ENCODE measurements at regions not wholly inside any gene's neighbourhood (a gene's known extent, or its start where the extent isn't known, plus 50 kb on each side); places are given as distances from the start of the nearest gene placed in this dataset.

DNA sequence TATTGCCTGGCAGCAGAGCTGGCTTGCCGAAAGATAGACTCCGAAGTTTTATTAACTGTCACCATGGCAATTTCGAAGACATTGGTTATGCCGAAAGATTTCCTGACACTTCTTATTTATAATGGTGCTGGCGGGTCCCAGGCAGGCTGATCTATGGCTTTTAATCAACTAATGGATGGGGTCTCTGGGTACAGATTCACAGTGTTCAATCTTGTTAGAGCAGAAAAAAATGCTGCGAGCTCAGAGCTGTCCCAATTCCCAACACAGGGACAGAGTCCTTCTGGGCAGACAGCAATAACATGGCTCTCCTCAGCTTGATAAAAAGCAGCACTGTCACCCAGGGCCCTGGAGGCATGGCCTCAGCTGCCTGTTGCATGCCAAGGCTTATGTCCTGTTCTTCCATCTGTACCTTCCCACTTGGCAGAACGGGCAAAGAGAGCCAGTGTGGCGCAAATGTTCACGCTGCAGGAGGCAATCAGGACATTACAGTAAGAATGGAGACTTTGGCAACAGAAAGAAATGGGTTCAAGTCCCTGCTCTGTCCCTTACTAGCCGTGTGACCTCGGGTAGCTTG lies 228.2 kb upstream of the PWP1 start:
- no peak for ATAC-seq (ENCODE audit: low FRiP score)
- DNase-seq (ENCODE audit: low spot score), result no peak
- TF ChIP-seq, protein P1, sequence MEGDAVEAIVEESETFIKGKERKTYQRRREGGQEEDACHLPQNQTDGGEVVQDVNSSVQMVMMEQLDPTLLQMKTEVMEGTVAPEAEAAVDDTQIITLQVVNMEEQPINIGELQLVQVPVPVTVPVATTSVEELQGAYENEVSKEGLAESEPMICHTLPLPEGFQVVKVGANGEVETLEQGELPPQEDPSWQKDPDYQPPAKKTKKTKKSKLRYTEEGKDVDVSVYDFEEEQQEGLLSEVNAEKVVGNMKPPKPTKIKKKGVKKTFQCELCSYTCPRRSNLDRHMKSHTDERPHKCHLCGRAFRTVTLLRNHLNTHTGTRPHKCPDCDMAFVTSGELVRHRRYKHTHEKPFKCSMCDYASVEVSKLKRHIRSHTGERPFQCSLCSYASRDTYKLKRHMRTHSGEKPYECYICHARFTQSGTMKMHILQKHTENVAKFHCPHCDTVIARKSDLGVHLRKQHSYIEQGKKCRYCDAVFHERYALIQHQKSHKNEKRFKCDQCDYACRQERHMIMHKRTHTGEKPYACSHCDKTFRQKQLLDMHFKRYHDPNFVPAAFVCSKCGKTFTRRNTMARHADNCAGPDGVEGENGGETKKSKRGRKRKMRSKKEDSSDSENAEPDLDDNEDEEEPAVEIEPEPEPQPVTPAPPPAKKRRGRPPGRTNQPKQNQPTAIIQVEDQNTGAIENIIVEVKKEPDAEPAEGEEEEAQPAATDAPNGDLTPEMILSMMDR (IDR thresholded peaks at IDR 0.05), result no peak

DNA sequence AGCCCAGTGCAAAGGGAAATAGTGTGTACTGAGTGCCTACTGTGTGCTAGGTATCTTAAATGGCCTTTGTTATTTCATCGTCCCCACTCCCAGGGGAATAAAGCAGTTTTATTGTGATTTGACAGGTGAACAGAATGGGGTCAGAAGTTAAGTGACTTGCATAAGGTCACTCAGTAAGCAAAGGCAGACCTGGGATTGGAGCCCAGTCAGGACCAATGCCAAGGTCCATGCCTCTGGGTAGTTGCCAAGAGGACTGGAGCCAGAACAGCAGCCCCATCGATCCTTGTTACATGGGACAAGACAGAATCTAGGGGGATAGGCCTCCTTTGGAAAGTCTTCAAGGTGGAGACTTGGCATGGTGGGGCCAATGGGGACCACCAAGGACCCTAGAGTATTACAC lies 227.4 kb upstream of the PWP1 start:
- DNase-seq (ENCODE audit: low spot score) (no peak), ATAC-seq (ENCODE audit: low FRiP score) (no peak)
- TF ChIP-seq, protein P1 (IDR thresholded peaks at IDR 0.05), result no peak

DNA sequence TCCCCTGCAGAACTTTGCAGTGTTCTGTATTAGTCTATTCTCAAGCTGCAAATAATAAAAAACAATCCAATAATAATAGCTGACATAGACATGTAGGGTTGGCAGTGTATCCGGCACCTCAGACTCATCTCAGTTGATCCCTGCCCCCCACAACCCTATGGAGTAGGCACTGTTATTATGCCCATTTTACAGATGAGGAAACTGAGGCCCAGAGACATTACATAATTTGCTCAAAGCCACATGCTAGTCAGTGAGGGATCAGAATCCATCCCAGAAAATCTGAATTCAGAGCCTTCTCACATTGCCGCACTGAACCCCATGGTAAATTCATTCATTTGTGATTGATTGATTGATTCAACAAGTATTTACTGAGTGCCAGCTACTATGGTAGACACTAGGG lies 226.6 kb upstream of the PWP1 start:
- DNase-seq (ENCODE audit: low spot score) (no peak), ATAC-seq (ENCODE audit: low FRiP score) (no peak)
- TF ChIP-seq, protein P1 (IDR thresholded peaks at IDR 0.05), result no peak

DNA sequence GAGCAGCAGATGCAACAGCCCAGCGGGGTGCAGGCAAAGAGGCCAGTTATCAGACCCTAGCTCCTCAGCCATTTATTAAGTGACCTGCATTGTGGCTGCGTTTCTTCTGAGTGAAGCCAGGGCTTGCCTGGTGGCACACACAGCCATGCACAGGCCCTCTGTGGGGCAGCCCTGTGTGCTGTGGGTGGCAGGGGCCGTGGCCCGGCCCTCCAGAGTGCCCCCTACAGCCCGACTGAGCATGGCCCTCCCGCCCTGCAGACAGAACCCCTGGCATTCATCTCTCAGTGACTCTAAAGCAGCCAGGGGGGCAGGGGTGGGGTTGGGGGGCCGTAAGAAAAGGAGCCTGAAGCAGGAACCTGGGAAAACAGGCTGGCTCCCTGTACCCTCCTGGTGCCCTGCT lies 226.0 kb upstream of the PWP1 start:
- TF ChIP-seq, protein P1 (IDR thresholded peaks at IDR 0.05), result no peak
- ATAC-seq (ENCODE audit: low FRiP score), result no peak
- no peak for DNase-seq (ENCODE audit: low spot score)

DNA sequence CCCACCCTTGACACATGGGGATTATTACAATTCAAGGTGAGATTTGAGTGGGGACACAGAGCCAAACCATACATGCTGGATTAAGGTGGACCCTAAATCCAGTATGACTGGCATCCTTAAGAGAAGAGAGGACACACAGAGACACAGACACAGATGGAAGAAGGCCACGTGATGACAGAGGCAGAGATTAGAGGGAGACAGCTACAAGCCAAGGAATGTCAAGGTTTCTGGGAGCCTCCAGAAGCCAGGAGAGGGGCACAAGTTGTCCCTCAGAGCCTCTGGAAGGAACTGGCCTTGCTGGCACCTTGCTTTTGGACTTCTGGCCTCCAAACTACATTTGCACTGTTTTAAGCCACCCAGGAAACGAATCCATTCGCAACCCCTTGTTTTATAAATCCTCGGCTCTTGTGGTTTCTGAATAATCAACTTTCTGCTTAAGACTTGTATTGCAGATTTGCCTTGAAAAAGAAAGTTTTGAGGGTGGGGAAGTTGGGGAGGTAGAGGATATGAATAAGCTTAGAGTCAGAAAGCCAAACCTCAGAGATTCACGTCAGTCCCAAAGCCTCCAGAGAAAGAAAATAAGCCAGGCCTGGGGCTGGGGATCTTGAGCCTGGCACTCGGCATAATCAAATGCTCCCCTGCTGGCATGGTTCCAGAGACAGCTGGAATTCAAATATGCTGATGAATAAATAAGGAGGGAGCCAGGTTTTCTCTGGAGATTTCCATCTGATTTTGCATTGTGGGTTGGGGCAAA lies 224.2 kb upstream of the PWP1 start:
- DNase-seq (ENCODE audit: low spot score) (no peak), ATAC-seq (ENCODE audit: low FRiP score) (no peak)
- TF ChIP-seq, protein P1 (IDR thresholded peaks at IDR 0.05), result no peak

DNA sequence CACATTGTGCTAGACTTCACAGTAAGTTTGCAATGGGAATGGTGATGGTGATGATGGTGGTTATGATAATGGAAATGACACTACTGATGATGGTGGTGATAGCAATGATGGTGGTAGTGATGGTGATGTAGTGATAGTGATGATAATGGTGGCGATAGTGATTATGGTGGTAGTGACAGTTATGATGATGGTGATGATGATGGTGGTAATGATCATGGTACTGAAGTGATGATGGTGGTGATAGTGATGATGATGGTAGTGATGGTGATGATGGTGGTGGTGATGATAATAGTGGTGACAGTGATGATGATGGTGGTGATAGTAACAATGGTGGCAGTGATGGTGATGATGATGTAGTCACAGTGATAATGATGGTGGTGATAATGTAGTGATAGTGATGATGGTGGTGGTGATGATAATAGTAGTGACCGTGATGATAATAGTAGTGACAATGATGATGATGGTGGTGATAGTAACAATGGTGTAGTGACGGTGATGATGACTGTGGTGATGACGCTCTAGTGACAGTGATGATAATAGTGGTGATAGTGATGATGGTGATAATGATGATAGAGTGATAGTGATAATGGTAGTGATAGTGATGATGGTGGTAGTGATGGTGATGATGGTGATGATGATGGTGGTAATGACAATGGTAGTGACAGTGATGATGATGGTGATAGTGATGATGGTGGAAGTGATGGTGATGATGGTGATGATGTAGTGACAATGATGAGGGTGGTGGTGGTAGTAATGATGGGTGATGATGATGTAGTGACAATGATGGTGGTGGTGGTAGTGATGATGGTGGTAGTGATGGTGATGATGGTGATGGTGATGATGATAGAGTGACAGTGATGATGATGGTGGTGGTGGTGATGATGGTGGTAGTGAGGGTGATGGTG lies 222.9 kb upstream of the PWP1 start:
- DNase-seq (ENCODE audit: low spot score) (no peak), ATAC-seq (ENCODE audit: low FRiP score) (no peak)
- TF ChIP-seq, protein P1 (IDR thresholded peaks at IDR 0.05), result no peak

Data from omental fat pad (tissue), 3 donors.